ENCODE measurements at regions not wholly inside any gene's neighbourhood (a gene's known extent, or its start where the extent isn't known, plus 50 kb on each side); places are given as distances from the start of the nearest gene placed in this dataset.

DNA sequence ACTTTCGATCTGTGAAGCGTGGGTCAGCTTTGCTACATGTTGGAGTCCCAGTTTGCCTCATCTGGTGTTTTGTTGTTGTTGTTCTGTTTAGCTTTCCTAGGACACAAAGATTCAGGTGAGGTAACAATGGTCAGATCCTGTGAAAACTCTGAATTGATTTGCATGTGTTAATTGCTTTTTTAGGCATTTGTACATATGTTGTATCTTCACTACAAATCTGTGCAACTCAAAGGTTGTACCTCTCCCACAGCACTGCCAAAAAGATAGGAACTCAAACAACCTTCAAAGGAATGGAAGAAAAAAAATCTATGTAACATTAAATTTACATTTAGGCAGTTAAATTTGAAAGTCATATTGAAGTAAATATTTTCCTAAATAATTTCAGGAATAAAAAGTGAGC lies 518.5 kb upstream of the TENM4 start:
- DNase-seq (ENCODE audit: low read depth) = no peak

DNA sequence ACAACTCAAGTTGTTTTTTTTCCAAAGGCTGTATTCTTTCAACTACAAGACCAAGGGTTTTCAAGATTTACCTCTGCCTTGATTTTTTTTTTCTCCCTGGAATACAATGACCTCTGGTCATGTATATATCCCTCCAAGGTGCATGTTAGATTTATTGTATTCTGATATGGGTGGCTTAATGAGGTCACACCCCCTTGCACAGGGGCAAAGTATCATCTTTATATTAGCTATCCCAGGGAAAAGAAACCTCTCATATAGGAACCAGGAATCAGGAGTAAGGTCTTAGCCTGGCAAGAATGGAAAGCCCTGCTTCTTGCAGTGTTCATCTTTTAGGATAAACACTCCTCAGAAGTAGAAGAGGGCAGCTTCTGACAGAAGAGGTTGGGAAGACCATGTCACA lies 516.9 kb upstream of the TENM4 start:
- DNase-seq (ENCODE audit: low read depth) = no peak

DNA sequence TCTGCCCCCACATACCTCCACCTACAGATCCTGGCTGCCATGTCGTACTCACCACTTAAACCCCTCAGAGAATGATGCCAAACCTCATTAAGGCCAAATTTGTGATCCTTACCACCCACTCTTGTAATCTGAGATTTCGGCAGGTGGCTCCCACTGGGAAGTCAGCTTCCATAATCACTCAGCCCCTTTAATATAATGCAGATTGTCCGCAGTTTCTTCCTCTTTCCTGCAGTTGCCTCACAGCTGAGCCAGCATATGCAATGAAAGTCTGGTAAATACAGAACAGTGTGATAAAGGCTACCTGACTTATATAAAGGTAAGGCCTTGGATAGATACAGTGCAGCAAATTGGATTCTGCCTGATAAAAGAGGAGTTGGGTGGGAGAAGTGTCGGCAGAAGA lies 515.2 kb upstream of the TENM4 start:
- no peak for DNase-seq (ENCODE audit: low read depth)

DNA sequence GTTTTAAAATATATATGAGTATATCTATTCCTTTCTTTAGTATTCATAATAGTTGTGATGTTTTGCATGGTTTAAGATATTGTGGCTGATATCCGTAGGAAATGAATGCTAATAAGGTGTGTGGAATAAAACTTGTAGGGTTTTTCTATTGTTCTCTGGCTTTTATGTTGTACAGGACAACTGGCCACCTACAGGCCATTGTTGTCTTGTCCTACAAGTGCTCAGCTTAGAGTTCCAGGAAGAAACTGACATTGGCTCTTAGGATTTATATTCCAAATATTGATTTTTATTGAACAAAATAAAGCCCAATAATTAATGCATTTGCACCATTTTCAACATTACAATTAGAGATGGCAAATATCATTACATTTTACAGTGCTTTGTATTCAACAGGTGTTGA lies 512.8 kb upstream of the TENM4 start:
- DNase-seq (ENCODE audit: low read depth) = no peak

DNA sequence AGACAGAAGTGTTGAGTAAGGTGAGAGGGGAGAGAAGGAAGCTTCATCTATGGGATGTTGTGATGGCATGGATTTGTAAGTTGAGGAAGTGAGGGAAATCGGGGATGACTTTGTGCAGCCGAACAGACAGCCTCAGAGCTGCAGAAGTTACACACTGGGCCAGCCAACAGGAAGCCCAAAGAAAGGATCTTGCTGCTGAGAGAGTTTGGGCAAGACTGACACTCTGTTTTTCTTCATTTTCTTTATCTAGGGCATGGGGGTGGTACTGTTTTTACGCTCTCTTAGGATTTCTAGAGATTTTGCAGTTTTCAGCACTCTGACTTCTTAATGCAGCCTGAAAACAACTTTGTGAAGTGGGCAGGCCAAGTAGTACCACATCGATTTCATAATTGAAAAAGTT lies 509.9 kb upstream of the TENM4 start:
- DNase-seq (ENCODE audit: low read depth) = no peak

DNA sequence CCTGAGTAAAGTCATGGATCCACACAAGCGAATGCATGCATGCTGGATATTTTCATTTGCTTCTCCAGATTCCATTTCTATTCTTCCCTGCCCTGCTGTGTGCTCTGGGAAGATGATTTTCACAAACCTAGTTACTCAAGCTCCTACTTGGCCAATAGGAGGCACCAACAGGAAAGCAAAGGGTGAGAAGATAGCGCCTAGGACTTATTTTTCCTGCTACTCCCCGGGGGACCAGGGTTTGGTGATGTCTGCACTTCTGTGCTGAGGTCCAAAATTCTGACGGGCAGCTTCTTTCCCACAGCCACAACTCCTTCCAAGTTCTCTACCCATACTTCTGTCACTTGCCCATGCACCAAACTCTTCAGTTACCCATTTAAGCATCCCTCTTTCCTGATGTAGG lies 509.3 kb upstream of the TENM4 start:
- no peak for DNase-seq (ENCODE audit: low read depth)

DNA sequence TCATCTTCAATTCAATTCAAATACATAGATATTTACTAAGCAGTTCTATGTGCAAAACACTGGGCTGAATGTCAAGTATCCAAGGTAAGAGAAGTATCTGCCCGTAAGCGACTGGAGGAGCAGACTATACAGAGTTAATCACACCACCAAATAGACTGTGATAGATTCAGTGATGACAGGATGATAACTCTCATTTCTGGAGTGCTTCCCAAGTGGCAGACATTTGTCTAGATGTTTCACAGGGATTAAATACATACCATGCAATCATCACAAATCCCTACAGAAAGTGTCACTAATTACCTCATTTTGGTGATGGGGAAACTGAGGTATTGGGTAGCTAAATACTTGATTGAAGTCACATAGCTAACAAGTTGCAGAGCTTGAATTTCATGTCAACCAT lies 508.7 kb upstream of the TENM4 start:
- DNase-seq (ENCODE audit: low read depth) = no peak

DNA sequence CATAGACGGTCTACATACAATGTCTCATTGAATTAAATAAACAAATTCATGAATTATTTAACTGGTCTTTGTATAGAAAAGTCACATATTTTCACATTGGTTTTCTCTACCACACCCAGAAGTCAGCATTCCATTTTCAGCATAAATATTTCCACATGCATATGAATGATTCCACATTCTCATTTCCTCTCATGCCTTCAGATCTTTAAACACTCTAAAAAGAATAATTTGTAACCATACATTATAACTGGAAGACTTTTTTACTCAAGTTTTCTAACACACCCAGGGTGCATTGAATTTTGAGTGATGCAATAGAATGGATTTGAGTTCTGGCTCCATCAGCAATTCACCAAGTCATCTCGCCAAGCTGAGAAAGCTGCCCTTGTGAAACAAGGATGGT lies 501.8 kb upstream of the TENM4 start:
- no peak for DNase-seq (ENCODE audit: low read depth)

DNA sequence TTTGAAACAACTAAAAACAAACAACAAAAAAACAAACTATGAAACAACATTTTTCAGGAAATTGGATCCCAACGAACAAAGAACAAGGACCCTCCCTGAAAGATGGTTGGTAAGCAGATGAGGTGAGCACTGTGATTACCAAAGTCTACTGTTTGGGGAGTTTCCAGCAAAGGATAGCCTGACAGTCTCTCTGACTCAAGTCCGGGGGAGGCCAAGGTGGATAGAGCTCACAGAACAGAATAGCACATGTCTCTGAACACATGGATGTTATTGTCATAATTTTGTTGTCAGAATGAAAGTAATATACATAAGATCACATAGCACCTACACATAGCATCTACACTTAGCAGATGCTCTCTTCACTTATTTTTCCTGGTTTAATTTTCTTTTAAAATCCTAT lies 501.3 kb upstream of the TENM4 start:
- DNase-seq (ENCODE audit: low read depth) = no peak

DNA sequence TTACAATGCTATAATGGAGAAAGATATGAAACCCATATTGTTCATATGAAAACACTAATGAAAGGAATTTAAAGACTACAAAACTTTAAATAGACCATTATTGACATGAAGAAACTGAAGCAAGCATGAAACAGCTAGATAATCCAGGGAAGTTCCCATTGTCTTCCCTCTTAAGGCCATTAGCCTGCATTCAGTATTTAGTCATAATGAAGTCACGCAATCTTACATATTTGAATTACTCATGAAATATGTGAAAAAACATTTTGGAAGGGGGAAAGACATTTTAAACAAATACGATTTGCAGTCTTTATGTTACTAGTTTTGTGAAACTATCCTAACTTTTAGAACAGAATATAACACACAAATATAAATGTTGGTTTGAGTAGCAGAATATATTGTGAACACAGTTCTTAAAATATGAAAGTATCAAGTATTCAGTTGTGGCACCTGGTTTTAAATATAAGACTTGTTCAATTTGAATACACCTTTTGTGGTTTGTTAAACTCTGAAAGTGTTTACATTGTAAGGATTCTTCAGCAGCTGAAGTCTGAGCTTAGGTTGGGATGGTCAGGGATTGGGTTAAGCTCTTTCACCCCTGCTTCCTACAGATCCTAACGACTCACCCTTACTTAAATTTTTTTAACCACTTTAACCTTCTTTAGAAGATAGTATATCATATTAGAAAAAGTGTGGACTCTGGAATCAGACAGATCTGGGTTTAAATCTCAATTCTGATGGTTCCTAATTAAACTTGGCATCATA lies 500.3 kb upstream of the TENM4 start:
- no peak for DNase-seq (ENCODE audit: low read depth)

DNA sequence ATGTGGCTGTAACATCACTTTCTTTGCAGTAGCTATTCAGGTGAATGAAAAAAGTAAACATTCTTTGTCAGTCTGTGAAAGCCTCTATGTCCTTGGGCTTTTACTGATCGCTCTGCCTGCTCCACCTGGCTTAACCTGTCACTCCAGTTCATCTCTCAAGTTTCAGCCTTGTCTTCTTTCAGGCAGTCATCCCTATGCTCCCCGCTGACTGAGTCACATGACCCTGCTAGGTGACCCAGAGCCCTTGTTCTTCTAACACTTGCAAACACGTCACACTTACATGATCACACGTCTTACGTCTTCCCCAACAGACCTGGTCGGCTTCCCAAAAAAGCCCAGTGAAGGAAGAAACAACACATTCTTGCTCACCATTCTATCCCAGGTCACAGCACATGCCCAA lies 499.3 kb upstream of the TENM4 start:
- no peak for DNase-seq (ENCODE audit: low read depth)

DNA sequence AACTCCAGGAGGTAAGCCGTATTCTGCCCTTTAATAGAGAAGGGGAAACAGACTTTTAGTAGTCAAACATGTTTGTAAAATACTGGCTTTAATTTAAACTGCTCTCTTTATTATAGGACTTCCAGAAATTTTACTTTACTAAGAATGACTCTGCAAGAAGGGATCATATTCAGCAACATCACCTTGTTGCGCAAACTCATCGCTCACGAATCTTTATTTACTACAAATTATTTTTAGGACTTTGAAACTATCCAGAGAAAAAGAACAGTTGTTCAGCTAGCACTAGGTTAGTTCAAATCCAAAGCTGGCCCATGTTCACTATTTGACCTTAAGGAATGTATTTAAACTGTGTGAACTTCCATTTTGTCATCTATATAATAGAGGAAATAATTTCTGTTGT lies 498.3 kb upstream of the TENM4 start:
- no peak for DNase-seq (ENCODE audit: low read depth)

DNA sequence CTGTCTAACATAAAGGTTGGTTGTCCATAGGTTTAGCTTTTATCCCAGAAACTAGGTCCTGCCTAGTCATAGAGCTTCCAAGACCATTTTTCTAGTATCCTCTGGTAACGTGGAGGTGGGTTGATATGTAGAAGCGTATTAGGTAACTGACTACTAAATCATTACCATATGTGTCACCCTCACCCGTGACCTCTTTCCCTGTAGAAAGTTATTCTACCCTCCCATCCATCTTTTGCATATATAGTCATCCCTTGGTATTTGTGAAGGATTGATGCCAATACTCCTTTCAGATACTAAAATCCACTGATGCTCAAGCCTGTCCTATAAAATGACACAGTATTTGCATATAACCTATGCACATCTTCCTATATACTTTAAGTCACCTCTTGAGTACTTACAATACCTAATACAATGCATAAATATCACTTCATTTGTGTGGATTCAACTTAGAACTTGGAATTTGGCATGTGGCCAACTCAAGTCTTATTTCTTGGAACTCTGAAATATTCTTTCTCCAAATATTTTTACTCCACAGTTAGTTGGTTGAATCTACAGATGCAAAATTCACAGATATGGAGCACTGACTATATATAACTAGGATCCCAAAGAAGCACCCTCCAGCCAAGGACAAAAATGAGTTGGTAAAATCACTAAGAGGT lies 497.0 kb upstream of the TENM4 start:
- no peak for DNase-seq (ENCODE audit: low read depth)

DNA sequence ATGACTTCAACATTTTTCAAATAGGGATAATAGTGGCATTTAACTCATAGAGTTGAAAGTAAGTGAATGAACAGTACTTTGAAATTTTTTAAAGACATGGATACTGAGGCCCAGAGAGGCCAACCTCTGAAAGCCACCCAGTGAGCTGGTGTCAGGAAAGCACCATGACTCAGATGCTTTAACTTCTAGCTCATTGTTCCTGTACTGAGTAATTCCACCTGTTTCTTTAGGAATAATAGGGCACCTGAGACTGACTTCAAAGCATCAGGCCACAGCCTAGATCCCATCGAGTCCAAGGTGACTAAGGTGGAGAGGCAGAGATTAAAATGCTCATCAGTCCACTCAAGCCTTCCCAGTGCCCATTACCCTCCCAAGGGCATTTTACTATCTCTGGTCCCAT lies 491.8 kb upstream of the TENM4 start:
- DNase-seq (ENCODE audit: low read depth) = no peak

DNA sequence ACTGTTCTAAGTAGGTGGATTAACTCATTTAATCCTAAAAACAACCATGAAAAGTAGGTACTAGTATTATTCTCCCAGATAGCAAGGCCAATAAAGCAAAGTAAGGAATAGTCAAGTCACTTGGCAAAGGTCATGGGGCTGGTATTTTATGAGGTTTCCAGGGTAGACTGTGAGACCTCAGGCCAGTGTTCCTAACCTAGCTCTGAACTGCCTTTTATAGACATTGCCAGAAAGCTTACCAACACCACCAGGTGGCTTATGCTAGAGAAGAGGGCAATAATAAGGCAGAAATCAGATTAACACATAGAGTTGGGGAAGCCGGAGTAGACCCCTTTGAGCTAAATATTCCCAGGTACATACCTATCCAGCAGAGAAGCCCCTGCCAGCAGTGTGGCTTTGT lies 490.9 kb upstream of the TENM4 start:
- DNase-seq (ENCODE audit: low read depth) = no peak

DNA sequence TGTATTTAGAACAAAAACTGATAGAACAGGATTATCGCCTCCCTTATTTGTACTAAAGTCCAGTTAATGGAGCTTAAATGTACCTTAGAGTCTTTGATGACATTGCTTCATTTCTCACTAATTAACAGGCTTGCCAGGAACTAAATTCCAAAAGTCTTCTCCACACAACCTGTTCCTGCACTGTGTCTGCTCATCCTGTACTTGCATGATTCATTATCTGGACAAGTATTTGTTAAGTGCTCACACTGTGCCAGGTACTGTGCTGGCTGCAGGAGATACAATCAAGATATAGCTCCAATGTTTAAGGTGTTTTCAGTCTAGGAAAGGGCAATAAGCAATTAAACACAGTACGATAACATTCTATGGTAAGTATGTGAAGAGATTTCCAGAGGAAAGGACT lies 485.9 kb upstream of the TENM4 start:
- no peak for DNase-seq (ENCODE audit: low read depth)

DNA sequence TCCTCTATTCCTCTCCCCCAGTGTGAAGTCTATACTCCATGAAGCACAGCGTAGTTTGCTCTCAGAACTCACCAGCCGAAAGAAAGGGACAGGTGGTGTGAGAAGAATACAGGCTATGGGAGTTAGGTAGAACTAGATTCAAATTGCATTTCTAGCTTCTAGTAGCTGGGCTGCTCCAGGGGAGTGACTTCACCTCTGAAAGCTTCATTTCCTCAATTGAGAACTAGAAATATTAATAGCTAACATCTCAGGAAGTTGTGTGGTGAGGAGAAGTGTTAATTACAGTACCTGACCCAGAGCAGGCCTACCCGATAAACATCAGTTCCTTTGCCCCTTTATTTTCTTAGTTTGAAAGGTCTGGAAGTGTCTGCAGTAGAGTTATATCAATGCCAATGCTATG lies 484.7 kb upstream of the TENM4 start:
- DNase-seq (ENCODE audit: low read depth) = no peak

DNA sequence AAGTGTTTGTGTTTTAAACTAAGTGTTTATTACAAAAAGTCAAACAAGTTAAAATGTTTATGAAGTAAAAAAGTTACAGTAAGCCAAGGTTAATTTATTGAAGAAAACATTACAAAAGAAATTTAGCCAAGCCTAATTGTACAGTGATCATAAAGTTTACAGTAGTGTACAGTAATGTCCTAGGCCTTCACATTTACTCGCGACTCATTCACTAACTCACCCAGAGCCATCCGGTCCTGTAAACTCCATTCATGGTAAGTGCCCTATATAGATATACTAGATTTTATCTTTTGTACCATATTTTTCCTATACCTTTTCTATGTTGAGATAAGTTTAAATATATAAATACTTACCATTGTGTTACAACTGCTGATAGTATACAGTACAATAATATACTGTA lies 481.8 kb upstream of the TENM4 start:
- DNase-seq (ENCODE audit: low read depth) = no peak

DNA sequence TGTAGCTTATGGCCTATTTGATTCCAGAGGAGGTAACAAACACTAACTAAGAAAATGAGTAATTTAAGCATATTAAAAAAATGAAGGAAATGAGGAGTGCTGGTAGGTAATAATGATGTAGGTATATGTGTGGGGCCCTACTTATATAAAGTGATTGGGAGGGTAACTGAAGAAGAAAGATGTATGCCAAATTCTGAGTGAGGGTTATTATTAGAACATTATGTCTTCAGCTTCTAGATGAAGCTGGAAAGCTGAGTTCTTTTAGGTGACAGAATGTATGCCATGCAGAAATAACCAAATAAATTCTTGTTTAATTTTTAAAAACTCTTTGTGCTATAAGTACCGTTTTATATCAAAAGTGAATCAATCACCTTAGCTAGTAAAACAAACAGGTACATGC lies 479.6 kb upstream of the TENM4 start:
- DNase-seq (ENCODE audit: low read depth) = no peak

DNA sequence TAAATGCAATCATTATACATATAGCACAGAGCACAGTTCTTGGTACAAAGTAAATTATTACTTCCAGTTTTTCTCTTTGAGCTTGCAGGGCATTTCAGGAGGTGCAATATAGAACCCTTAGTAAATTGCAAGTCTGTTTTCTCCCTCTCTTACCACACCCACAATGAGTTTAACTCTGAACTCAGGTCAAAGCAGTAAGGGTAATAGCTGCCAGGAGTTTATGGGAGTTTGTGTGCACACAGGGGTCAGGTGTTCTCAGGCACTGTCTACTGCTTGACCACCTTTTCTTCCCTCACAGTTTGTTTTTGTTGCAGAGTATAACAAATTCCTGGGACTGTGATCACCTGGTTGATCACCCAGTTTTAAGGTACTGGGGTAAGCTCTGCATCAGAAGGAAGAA lies 478.5 kb upstream of the TENM4 start:
- no peak for DNase-seq (ENCODE audit: low read depth)

DNA sequence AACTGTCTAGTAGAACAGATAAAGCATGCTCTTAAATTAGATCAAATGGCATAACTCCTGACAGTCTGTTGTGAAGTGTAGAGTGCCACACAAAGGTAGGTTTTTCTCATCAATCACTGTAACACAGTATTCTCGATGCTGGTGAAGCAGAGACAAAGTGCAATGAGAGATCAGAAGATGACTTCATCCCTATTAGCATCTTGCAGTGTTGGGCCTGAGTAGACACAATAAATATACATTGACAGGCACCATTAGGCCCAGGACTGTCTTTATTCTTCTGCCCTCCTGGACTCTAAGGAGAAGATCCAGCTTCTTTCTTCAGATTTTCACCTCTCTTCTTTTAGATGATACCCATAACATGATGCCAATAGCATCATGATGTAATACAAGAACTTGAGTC lies 478.0 kb upstream of the TENM4 start:
- no peak for DNase-seq (ENCODE audit: low read depth)

DNA sequence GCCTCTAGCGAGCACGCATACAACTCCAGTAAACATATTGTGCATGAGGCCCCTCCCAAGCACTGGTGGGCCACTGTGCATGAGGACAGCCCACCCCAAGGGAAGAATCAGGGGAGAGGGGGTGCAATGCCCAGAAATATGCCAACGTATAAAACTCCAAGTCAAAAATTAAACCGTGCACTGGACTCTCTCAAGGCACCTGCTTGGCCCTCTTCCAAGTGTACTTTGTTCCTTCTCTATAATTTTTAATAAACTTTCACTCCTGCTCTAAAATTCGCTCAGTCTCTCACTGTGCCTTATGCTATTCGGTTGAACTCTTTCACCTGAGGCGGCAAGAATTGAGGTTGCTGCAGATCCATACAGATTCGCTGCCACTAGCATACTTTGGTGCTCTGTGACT lies 465.3 kb upstream of the TENM4 start:
- no peak for DNase-seq (ENCODE audit: low read depth)

DNA sequence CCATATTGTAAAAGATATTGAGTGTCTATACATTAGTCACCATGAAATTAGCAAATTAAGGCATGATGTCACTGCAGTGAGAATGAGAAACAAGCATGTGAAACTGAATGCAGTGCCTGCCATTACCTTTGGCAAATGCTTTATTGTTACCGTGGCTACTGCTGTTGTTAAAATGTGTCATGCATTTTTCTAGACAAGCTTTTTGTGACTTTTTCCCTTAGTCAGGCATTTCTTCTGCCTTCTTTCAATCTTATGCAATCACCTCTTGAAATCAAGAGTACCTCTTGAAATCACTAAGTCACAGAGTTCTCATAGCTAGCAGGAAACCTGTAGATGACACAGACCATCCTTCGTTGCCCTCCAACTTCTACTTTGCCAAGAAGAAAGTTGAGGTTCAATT lies 461.7 kb upstream of the TENM4 start:
- no peak for DNase-seq (ENCODE audit: low read depth)

DNA sequence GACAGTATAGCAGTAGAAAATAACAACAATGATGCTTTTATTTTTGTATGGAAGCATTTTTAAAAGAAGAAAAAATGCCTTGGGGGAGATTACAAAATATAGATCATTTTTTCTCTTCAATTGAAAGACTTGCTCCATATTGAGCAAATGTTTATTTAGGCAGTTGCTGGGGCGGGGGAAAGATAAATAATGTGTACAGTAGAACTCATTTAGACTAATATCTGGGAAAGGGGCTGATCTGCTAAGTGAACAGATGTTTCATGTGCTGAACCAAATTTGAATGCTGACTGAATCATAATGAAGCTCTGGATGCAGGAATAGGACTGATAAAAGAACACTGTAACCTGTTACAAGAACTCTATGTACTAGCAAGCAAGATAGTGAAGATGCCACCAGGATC lies 457.1 kb upstream of the TENM4 start:
- DNase-seq (ENCODE audit: low read depth) = no peak

Data from activated T-cell treated with anti-CD3 and anti-CD28 coated beads for 48 hours (primary cell).